ENCODE measurements at regions not wholly inside any gene's neighbourhood (a gene's known extent, or its start where the extent isn't known, plus 50 kb on each side); places are given as distances from the start of the nearest gene placed in this dataset.

- Histone ChIP-seq H3K9me3 (no peaks in the 10 kb centered on the region), H3K36me3 (no peaks in the 10 kb centered on the region), H3K4me1 (peaks cover 33 to 82% (median 52%) of the 10 kb centered on the region in 3 donors), H3K4me3 (peak overlapping the region in 1 of 4 donors; percentile 1), H3K27ac (peak overlapping the region; percentile 92 to 97 (median 96)), H3K27me3 (no peaks in the 10 kb centered on the region)
- 45 to 80% methylated on average over 3 of the region's 3 CpGs for WGBS, 2 donors
- TF ChIP-seq CTCF (IDR thresholded peaks at IDR 0.05) = no peak
- TF ChIP-seq POLR2A (IDR thresholded peaks at IDR 0.05) = peak in 1 of 4 donors; percentile 15
- intact Hi-C loops (cut with DNase I) = no loop called here
- no peak for DNase-seq
These were observed 64.6 kb upstream of the KLF9 start for GRCh38 chr9:70478963-70479641.

GRCh38 chr9:70477907-70478480 lies 63.5 kb upstream of the KLF9 start:
- intact Hi-C loops (cut with DNase I) = no loop called here
- no peaks in the 10 kb centered on the region for H3K9me3 ChIP-seq
- WGBS, 2 donors = 58 to 62% methylated on average over 2 of the region's 2 CpGs
- no peaks in the 10 kb centered on the region for H3K36me3 ChIP-seq
- H3K27me3 ChIP-seq = no peaks in the 10 kb centered on the region
- H3K27ac ChIP-seq = peak overlapping the region; percentile 92 to 97 (median 96)
- peaks cover 33 to 74% (median 46%) of the 10 kb centered on the region in 3 donors for H3K4me1 ChIP-seq
- H3K4me3 ChIP-seq = no peak overlapping the region
- no peak for TF ChIP-seq CTCF (IDR thresholded peaks at IDR 0.05)
- TF ChIP-seq POLR2A (IDR thresholded peaks at IDR 0.05) = no peak
- no peak for DNase-seq

GRCh38 chr9:70477146-70477745 lies 62.8 kb upstream of the KLF9 start:
- 62 to 86% methylated on average over 5 of the region's 5 CpGs for WGBS, 2 donors

GRCh38 chr9:70475211-70475610 lies 60.8 kb upstream of the KLF9 start:
- intact Hi-C loops (cut with DNase I) = no loop called here

More at GRCh38 chr9:70477146-70477745, 62.8 kb upstream of the KLF9 start:
- no peak for DNase-seq
- no peaks in the 10 kb centered on the region for H3K27me3 ChIP-seq
- TF ChIP-seq CTCF (IDR thresholded peaks at IDR 0.05) = no peak
- TF ChIP-seq POLR2A (IDR thresholded peaks at IDR 0.05) = no peak
- peak overlapping the region in 2 of 4 donors; percentile 97 for H3K27ac ChIP-seq
- no peaks in the 10 kb centered on the region for H3K36me3 ChIP-seq
- peaks cover 33 to 73% (median 41%) of the 10 kb centered on the region in 3 donors for H3K4me1 ChIP-seq
- no peak overlapping the region for H3K4me3 ChIP-seq
- intact Hi-C loops (cut with DNase I) = no loop called here
- H3K9me3 ChIP-seq = no peaks in the 10 kb centered on the region

More at GRCh38 chr9:70475211-70475610, 60.8 kb upstream of the KLF9 start:
- Histone ChIP-seq H3K27ac (peak overlapping the region in 3 of 4 donors; percentile 42 to 59 (median 55)), H3K36me3 (no peaks in the 10 kb centered on the region), H3K4me1 (peaks cover 19 to 63% (median 31%) of the 10 kb centered on the region in 3 donors), H3K9me3 (no peaks in the 10 kb centered on the region), H3K27me3 (no peaks in the 10 kb centered on the region), H3K4me3 (no peak overlapping the region)
- 80 to 85% methylated on average over 2 of the region's 2 CpGs for WGBS, 2 donors
- no peak for DNase-seq
- no peak for TF ChIP-seq CTCF (IDR thresholded peaks at IDR 0.05)
- TF ChIP-seq POLR2A (IDR thresholded peaks at IDR 0.05) = no peak
